ENCODE measurements at regions not wholly inside any gene's neighbourhood (a gene's known extent, or its start where the extent isn't known, plus 50 kb on each side); places are given as distances from the start of the nearest gene placed in this dataset.

- Histone ChIP-seq H2AFZ (ENCODE audit: low read depth, low read length) (no peak overlapping the region), H3K9me3 (replicated peaks; ENCODE audit: control insufficient read depth, insufficient read depth, low read length) (no peaks in the 10 kb centered on the region), H3K4me2 (ENCODE audit: insufficient read depth, low read length) (no peak overlapping the region), H3K79me2 (ENCODE audit: control insufficient read depth, insufficient read depth, low read length) (no peaks in the 10 kb centered on the region), H3K27me3 (ENCODE audit: control insufficient read depth in 2 of 2, insufficient read depth in 2 of 2, low read length in 2 of 2) (no peaks in the 10 kb centered on the region), H3K4me3 (replicated peaks in 1 of 3; ENCODE audit: insufficient read depth in 1 of 3, low read depth in 1 of 3, low read length in 3 of 3) (no peak overlapping the region), H3K36me3 (ENCODE audit: control insufficient read depth in 2 of 2, extremely low read depth in 1 of 2, insufficient read depth in 2 of 2, low read length in 2 of 2) (no peaks in the 10 kb centered on the region), H3K4me1 (ENCODE audit: control insufficient read depth, extremely low read depth, insufficient read depth, low read length) (no peaks in the 10 kb centered on the region), H4K20me1 (replicated peaks; ENCODE audit: control insufficient read depth, extremely low read depth, insufficient read depth, low read length) (no peaks in the 10 kb centered on the region), H3K9ac (replicated peaks; ENCODE audit: extremely low read depth, insufficient read depth, low read length) (no peak overlapping the region), H3K27ac (ENCODE audit: insufficient read depth, low read depth, low read length) (no peak overlapping the region), H3K9me1 (replicated peaks; ENCODE audit: control insufficient read depth, extremely low read depth, insufficient read depth, low read length) (no peaks in the 10 kb centered on the region)
- DNase-seq (ENCODE audit: low read depth, low spot score) (no peak), FAIRE-seq (no peak)
- BruUV-seq (replicated peaks): no TSS peak
- ChIA-PET POLR2A (no interaction called here), CTCF (interaction anchor here (1.0 kb wide), 1 partner anchor 58 kb away, joined by 3 read pairs; no protein-coding TSS in a partner anchor)
- intact Hi-C loops (cut with micrococcal nuclease) (no loop called here), dilution Hi-C loops (cut with MboI; ENCODE audit: extremely low pct_ligation_motif_present, low sequenced_read_pairs) (no loop called here)
- TF ChIP-seq MYC (IDR thresholded peaks at IDR 0.05; ENCODE audit: low read depth, low read length): no peak
- TF ChIP-seq FOS (IDR thresholded peaks at IDR 0.05; ENCODE audit: borderline replicate concordance, insufficient read depth, low read length): no peak
- TF ChIP-seq GATA2 (IDR thresholded peaks at IDR 0.05; ENCODE audit: insufficient read depth, insufficient read length, low read depth, low read length): no peak
- TF ChIP-seq MAX (IDR thresholded peaks at IDR 0.05; ENCODE audit: insufficient read depth, insufficient read length): no peak
- TF ChIP-seq EZH2 (IDR thresholded peaks at IDR 0.05; ENCODE audit: borderline replicate concordance, low read depth, low read length, severe bottlenecking): no peak
- TF ChIP-seq POLR2AphosphoS5 (IDR thresholded peaks at IDR 0.05; ENCODE audit: insufficient read depth, low read depth, low read length): no peak
- TF ChIP-seq POLR2A (IDR thresholded peaks at IDR 0.05; ENCODE audit: low read depth, low read length): no peak
- TF ChIP-seq CTCF (IDR thresholded peaks at IDR 0.05; ENCODE audit: extremely low read depth in 1 of 2, insufficient read depth in 1 of 2, low read depth in 1 of 2, low read length in 2 of 2): no peak
- no peak for TF ChIP-seq JUN (IDR thresholded peaks at IDR 0.05; ENCODE audit: borderline replicate concordance, insufficient read depth, insufficient read length, low read depth)
Observed at GRCh38 chr10:62726142-62726541, 78.4 kb upstream of the ADO start.
